H9 (cell line): ENCODE measurements at regions not wholly inside any gene's neighbourhood (a gene's known extent, or its start where the extent isn't known, plus 50 kb on each side); places are given as distances from the start of the nearest gene placed in this dataset.

Source experiments
- DNase-seq: peaks from one replicate; pipeline ENCODE4 v3.0.0-alpha.2; 2017
- H2AFZ ChIP-seq: one replicate; pipeline ENCODE4 v1.6.1; 2013; ENCODE audit warnings: mild to moderate bottlenecking, low read length, control low read depth, moderate library complexity
- H2AK5ac ChIP-seq: 2 replicates; pipeline ENCODE4 v1.6.1; 2013; ENCODE audit warnings: low read length, control low read depth, mixed read lengths; ENCODE audit not compliant: insufficient read length
- H2BK120ac ChIP-seq: one replicate; pipeline ENCODE4 v1.6.1; 2013; ENCODE audit warnings: low read depth, mild to moderate bottlenecking, low read length, control low read depth, inconsistent platforms; ENCODE audit not compliant: poor library complexity, severe bottlenecking
- H2BK12ac ChIP-seq: 2 replicates; pipeline ENCODE4 v1.6.1; 2013; ENCODE audit warnings: low read length, control low read depth, mixed read lengths, low read depth; ENCODE audit not compliant: insufficient read length
- H2BK15ac ChIP-seq: 2 replicates; pipeline ENCODE4 v1.6.1; 2013; ENCODE audit warnings: low read depth, low read length, control low read depth
- H2BK20ac ChIP-seq: one replicate; pipeline ENCODE4 v1.6.1; 2013; ENCODE audit warnings: low read depth, mild to moderate bottlenecking, low read length, control low read depth, inconsistent platforms; ENCODE audit not compliant: poor library complexity, severe bottlenecking
- H2BK5ac ChIP-seq: 2 replicates; pipeline ENCODE4 v1.6.1; 2013; ENCODE audit warnings: low read length, control low read depth, mixed read lengths; ENCODE audit not compliant: insufficient read length
- H3K14ac ChIP-seq: 2 replicates; pipeline ENCODE4 v1.6.1; 2013; ENCODE audit warnings: low read length, control low read depth; ENCODE audit not compliant: insufficient read depth
- H3K18ac ChIP-seq: 2 replicates; pipeline ENCODE4 v1.6.1; 2013; ENCODE audit warnings: low read depth, mild to moderate bottlenecking, mixed read lengths, low read length, control low read depth; ENCODE audit not compliant: insufficient read length
- H3K23ac ChIP-seq: 2 replicates; pipeline ENCODE4 v1.6.1; 2013; ENCODE audit warnings: low read length, control low read depth, mixed read lengths, low read depth; ENCODE audit not compliant: insufficient read length
- H3K23me2 ChIP-seq: 2 replicates; pipeline ENCODE4 v1.6.1; 2013; ENCODE audit warnings: low read depth, mild to moderate bottlenecking, mixed read lengths, low read length, control low read depth; ENCODE audit not compliant: insufficient read length, poor library complexity, severe bottlenecking
- H3K27ac ChIP-seq: 2 replicates; pipeline ENCODE4 v1.5.1; 2013; ENCODE audit warnings: low read length, control low read depth, mixed read lengths, low read depth; ENCODE audit not compliant: insufficient read length
- H3K27me3 ChIP-seq: 2 replicates; pipeline ENCODE4 v1.6.1; 2013; ENCODE audit warnings: low read length, control low read depth, inconsistent platforms; ENCODE audit not compliant: insufficient read depth
- H3K4ac ChIP-seq: 2 replicates; pipeline ENCODE4 v1.6.1; 2013; ENCODE audit warnings: low read depth, mild to moderate bottlenecking, control low read depth, inconsistent platforms, low read length, moderate library complexity
- H3K4me1 ChIP-seq: 2 replicates; pipeline ENCODE4 v1.6.1; 2013; ENCODE audit warnings: low read length, control low read depth, inconsistent platforms; ENCODE audit not compliant: insufficient read depth
- H3K4me2 ChIP-seq: 2 replicates; pipeline ENCODE4 v1.6.1; 2013; ENCODE audit warnings: low read length, control low read depth, mixed read lengths; ENCODE audit not compliant: insufficient read length, insufficient read depth
- H3K56ac ChIP-seq: 2 replicates; pipeline ENCODE4 v1.6.1; 2013; ENCODE audit warnings: low read depth, mild to moderate bottlenecking, mixed read lengths, low read length, control low read depth; ENCODE audit not compliant: insufficient read length
- H3K79me1 ChIP-seq: 2 replicates; pipeline ENCODE4 v1.6.1; 2013; ENCODE audit warnings: low read depth, mild to moderate bottlenecking, moderate library complexity, low read length, control low read depth, inconsistent platforms; ENCODE audit not compliant: insufficient read depth, poor library complexity, severe bottlenecking
- H3K79me2 ChIP-seq: 2 replicates; pipeline ENCODE4 v1.6.1; 2013; ENCODE audit warnings: low read length, control low read depth, inconsistent platforms; ENCODE audit not compliant: insufficient read depth
- H3K9ac ChIP-seq: 2 replicates; pipeline ENCODE4 v1.6.1; 2013; ENCODE audit warnings: low read length, control low read depth, mixed read lengths; ENCODE audit not compliant: insufficient read length; ENCODE audit errors: extremely low read depth
- H3K9me3 ChIP-seq: one replicate; pipeline ENCODE4 v1.6.1; 2013; ENCODE audit warnings: low read depth, low read length, inconsistent platforms; ENCODE audit not compliant: control insufficient read depth
- H3T11ph ChIP-seq: one replicate; pipeline ENCODE4 v1.6.1; 2013; ENCODE audit warnings: mild to moderate bottlenecking, low read length, control low read depth, inconsistent platforms
- H4K20me1 ChIP-seq: one replicate; pipeline ENCODE4 v1.6.1; 2013; ENCODE audit not compliant: control insufficient read depth, insufficient read length, insufficient read depth
- H4K5ac ChIP-seq: 2 replicates; pipeline ENCODE4 v1.6.1; 2013; ENCODE audit warnings: low read depth, mild to moderate bottlenecking, mixed read lengths, low read length, control low read depth; ENCODE audit not compliant: insufficient read length
- H4K8ac ChIP-seq: replicated peaks from 2 replicates; pipeline ENCODE4 v1.6.1; 2013; ENCODE audit warnings: low read length, control low read depth, mixed read lengths, low read depth; ENCODE audit not compliant: insufficient read length
- H4K91ac ChIP-seq: 2 replicates; pipeline ENCODE4 v1.6.1; 2013; ENCODE audit warnings: low read depth, mild to moderate bottlenecking, moderate library complexity, mixed read lengths, low read length, control low read depth; ENCODE audit not compliant: insufficient read length
- H3K27ac Mint-ChIP-seq, 3 experiments: 2 replicates in 2 of 3; 3 replicates in 1 of 3; pipeline ENCODE4 v1.8.0; 2020 to 2021; ENCODE audit warnings: mixed read lengths in 3 of 3, mild to moderate bottlenecking in 1 of 3, moderate library complexity in 1 of 3
- H3K27me3 Mint-ChIP-seq: 2 replicates; pipeline ENCODE4 v1.8.0; 2021; ENCODE audit warnings: low read depth, mild to moderate bottlenecking, moderate library complexity, mixed read lengths
- H3K36me3 Mint-ChIP-seq, 3 experiments: 2 replicates in 2 of 3; 3 replicates in 1 of 3; pipeline ENCODE4 v1.8.0; 2020 to 2021; ENCODE audit warnings: low read depth in 3 of 3, mixed read lengths in 3 of 3; ENCODE audit not compliant: insufficient read depth in 1 of 3
- H3K4me1 Mint-ChIP-seq, 2 experiments: 2 replicates each; pipeline ENCODE4 v1.8.0; 2020; ENCODE audit warnings: mixed read lengths in 2 of 2
- H3K4me3 Mint-ChIP-seq, 2 experiments: 2 replicates in 1 of 2; 3 replicates in 1 of 2; pipeline ENCODE4 v1.8.0; 2020 to 2021; ENCODE audit warnings: mild to moderate bottlenecking in 2 of 2, mixed read lengths in 2 of 2, moderate library complexity in 1 of 2
- H3K9me3 Mint-ChIP-seq, 2 experiments: 2 replicates in 1 of 2; 3 replicates in 1 of 2; pipeline ENCODE4 v1.8.0; 2020; ENCODE audit warnings: mild to moderate bottlenecking in 2 of 2, mixed read lengths in 2 of 2, moderate library complexity in 1 of 2
- WGBS: extraction: QIAGEN DNeasy Blood & Tissue Kit; methylation state at CpG from one replicate; pipeline ENCODE4 v1.1.7; 2013; ENCODE audit warnings: missing lambda C conversion rate, low lambda C conversion rate, mixed read lengths; ENCODE audit not compliant: insufficient read length; ENCODE audit errors: extremely low coverage; 5-methylcytosine and 5-hydroxymethylcytosine counted together
- TF ChIP-seq, protein P1 (sequence below): fragments of 200-600 bp; sonication (generic); conservative IDR thresholded peaks from 3 replicates; pipeline ENCODE4 v1.8.0; 2021; ENCODE audit warnings: antibody characterized with exemption, mild to moderate bottlenecking

DNA sequence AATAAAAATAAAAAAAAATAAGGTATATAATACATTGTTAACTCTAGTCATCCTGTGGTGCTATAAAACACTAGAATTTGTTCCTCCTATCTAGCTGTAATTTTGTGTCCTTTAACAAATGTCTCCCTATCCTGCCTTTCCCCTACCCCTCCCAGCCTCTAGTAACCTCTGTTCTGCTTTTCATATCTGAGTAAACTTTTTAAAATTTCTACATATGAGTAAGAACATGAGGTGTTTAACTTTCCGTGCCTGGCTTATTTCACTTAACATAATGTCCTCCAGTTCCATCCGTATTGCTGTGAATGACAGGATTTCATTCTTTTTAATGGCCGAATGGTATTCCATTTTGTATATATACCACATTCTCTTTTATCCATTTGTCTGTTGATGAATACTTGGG lies 71.3 kb upstream of the GNG2 start:
- no peak overlapping the region for H3K18ac ChIP-seq
- H3K36me3 Mint-ChIP-seq, result peaks cover 11 to 15% (median 12%) of the 10 kb centered on the region in 3 experiments
- no peaks in the 10 kb centered on the region for H3K79me2 ChIP-seq
- DNase-seq, result no peak
- no peak overlapping the region for H4K8ac ChIP-seq
- no peaks in the 10 kb centered on the region for H3K4me1 ChIP-seq
- H3K9ac ChIP-seq, result no peak overlapping the region
- no peaks in the 10 kb centered on the region for H3K23me2 ChIP-seq
- H2BK15ac ChIP-seq, result no peak overlapping the region
- H2AK5ac ChIP-seq, result no peak overlapping the region
- H2BK120ac ChIP-seq, result no peak overlapping the region
- TF ChIP-seq, protein P1, sequence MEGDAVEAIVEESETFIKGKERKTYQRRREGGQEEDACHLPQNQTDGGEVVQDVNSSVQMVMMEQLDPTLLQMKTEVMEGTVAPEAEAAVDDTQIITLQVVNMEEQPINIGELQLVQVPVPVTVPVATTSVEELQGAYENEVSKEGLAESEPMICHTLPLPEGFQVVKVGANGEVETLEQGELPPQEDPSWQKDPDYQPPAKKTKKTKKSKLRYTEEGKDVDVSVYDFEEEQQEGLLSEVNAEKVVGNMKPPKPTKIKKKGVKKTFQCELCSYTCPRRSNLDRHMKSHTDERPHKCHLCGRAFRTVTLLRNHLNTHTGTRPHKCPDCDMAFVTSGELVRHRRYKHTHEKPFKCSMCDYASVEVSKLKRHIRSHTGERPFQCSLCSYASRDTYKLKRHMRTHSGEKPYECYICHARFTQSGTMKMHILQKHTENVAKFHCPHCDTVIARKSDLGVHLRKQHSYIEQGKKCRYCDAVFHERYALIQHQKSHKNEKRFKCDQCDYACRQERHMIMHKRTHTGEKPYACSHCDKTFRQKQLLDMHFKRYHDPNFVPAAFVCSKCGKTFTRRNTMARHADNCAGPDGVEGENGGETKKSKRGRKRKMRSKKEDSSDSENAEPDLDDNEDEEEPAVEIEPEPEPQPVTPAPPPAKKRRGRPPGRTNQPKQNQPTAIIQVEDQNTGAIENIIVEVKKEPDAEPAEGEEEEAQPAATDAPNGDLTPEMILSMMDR, result no peak
- no CpG with 5 or more reads among the region's 3 CpGs for WGBS
- no peaks in the 10 kb centered on the region for H4K20me1 ChIP-seq
- no peak overlapping the region for H3K27ac Mint-ChIP-seq
- no peaks in the 10 kb centered on the region for H3K79me1 ChIP-seq
- no peak overlapping the region for H3K14ac ChIP-seq
- no peak overlapping the region for H2BK5ac ChIP-seq
- H4K5ac ChIP-seq, result no peak overlapping the region
- no peak overlapping the region for H3K56ac ChIP-seq
- no peak overlapping the region for H3T11ph ChIP-seq
- no peaks in the 10 kb centered on the region for H3K27me3 ChIP-seq
- H3K9me3 ChIP-seq, result no peaks in the 10 kb centered on the region
- no peaks in the 10 kb centered on the region for H3K4me1 Mint-ChIP-seq
- no peak overlapping the region for H3K4me2 ChIP-seq
- no peak overlapping the region for H2BK20ac ChIP-seq
- no peak overlapping the region for H2BK12ac ChIP-seq
- H3K9me3 Mint-ChIP-seq, result peaks cover 19 to 23% of the 10 kb centered on the region in 2 experiments
- H3K4ac ChIP-seq, result no peak overlapping the region
- H3K23ac ChIP-seq, result no peak overlapping the region
- peaks cover 7% of the 10 kb centered on the region for H3K27me3 Mint-ChIP-seq
- H4K91ac ChIP-seq, result no peak overlapping the region
- H3K4me3 Mint-ChIP-seq, result no peak overlapping the region
- H3K27ac ChIP-seq, result no peak overlapping the region
- H2AFZ ChIP-seq, result no peak overlapping the region
